Sigmoid colon (tissue), 6 donors: ENCODE measurements at regions not wholly inside any gene's neighbourhood (a gene's known extent, or its start where the extent isn't known, plus 50 kb on each side); places are given as distances from the start of the nearest gene placed in this dataset.

Experiments used
- DNase-seq: peaks from one replicate; pipeline ENCODE4 v3.0.0-alpha.2; 2019
- H3K27ac ChIP-seq, 4 donors: fragments of 200-600 bp; sonication (generic); one replicate each; pipeline ENCODE4 v1.5.1; 2016 to 2019; ENCODE audit warnings: mild to moderate bottlenecking in 1 of 4
- H3K27me3 ChIP-seq, 3 donors: fragments of 200-600 bp; sonication (generic); one replicate each; pipeline ENCODE4 v1.5.1; 2019; ENCODE audit warnings: mild to moderate bottlenecking in 1 of 3
- H3K36me3 ChIP-seq, 4 donors: fragments of 200-600 bp; sonication (generic); one replicate each; pipeline ENCODE4 v1.5.1; 2016 to 2019
- H3K4me1 ChIP-seq, 4 donors: fragments of 200-600 bp; sonication (generic); one replicate each; pipeline ENCODE4 v1.5.1; 2017 to 2019
- H3K4me3 ChIP-seq, 4 donors: fragments of 200-600 bp; sonication (generic); one replicate each; pipeline ENCODE4 v1.5.1; 2017 to 2019; ENCODE audit warnings: mild to moderate bottlenecking in 2 of 4, moderate library complexity in 1 of 4
- H3K9me3 ChIP-seq, 4 donors: fragments of 200-600 bp in 3 of 4; sonication (generic) in 3 of 4; one replicate each; pipeline versions ENCODE4 v1.5.1 to v1.6.1; 2013 to 2019
- EP300 ChIP-seq, 4 donors: sonication (generic); formaldehyde crosslinking; IDR thresholded peaks; one replicate each; pipeline ENCODE4 v1.6.1; 2017; ENCODE audit warnings: antibody characterized with exemption in 4 of 4
- POLR2A ChIP-seq, 2 donors: fragments of 450-650 bp; IDR thresholded peaks; one replicate each; pipeline ENCODE4 v1.6.1; 2016; ENCODE audit warnings: antibody characterized with exemption in 2 of 2, mild to moderate bottlenecking in 2 of 2, moderate library complexity in 2 of 2
- POLR2AphosphoS5 ChIP-seq, 4 donors: sonication (generic); formaldehyde crosslinking; IDR thresholded peaks; one replicate each; pipeline ENCODE4 v1.6.1; 2017; ENCODE audit warnings: antibody characterized with exemption in 4 of 4
- WGBS, 2 donors: extraction: QIAGEN DNeasy Blood & Tissue Kit; methylation state at CpG; one replicate each; pipeline ENCODE4 v1.1.7; 2013; 5-methylcytosine and 5-hydroxymethylcytosine counted together
- intact Hi-C: fragments of 100-400 bp; cut with DNase I; formaldehyde crosslinking; loops from one replicate; pipeline ENCODE4 v1.15.1; 2023
- TF ChIP-seq, protein P1 (sequence below), 4 experiments: fragments of 450-650 bp in 3 of 4; fragments of 200-600 bp in 1 of 4; IDR thresholded peaks; one replicate each; pipeline ENCODE4 v1.5.1; 2016 to 2019; ENCODE audit warnings: antibody characterized with exemption in 4 of 4, mild to moderate bottlenecking in 3 of 4, moderate library complexity in 2 of 4
- donor health status: healthy with polysubstance abuse.
- donor health status: healthy.

DNA sequence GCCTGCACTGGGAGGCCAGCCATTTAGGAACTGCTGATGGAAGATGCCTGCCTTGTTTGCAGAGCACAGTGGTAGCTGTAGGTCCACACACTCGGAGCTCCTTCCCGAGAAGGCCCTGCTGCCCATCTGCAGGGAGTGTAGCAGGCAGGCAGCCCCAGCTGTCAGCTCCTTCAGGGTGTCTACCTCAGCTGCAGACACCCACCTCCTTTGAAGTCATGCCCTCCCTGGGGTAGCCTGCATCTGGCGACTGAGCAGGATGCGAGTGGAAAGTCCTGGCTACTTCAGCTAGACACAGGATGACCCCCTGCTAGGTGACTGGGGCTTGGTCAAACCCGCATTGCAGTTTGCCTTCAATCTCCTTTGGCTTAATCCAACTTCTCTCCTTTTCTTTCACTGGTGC lies 93.2 kb upstream of the TLE3 start:
- Histone ChIP-seq H3K4me3 (no peak overlapping the region), H3K4me1 (peaks cover 0 to 14% (median 10%) of the 10 kb centered on the region in 4 donors), H3K27ac (no peak overlapping the region), H3K9me3 (peaks cover 0 to 4% (median 0%) of the 10 kb centered on the region in 4 donors), H3K27me3 (no peaks in the 10 kb centered on the region), H3K36me3 (no peaks in the 10 kb centered on the region)
- TF ChIP-seq, protein P1, sequence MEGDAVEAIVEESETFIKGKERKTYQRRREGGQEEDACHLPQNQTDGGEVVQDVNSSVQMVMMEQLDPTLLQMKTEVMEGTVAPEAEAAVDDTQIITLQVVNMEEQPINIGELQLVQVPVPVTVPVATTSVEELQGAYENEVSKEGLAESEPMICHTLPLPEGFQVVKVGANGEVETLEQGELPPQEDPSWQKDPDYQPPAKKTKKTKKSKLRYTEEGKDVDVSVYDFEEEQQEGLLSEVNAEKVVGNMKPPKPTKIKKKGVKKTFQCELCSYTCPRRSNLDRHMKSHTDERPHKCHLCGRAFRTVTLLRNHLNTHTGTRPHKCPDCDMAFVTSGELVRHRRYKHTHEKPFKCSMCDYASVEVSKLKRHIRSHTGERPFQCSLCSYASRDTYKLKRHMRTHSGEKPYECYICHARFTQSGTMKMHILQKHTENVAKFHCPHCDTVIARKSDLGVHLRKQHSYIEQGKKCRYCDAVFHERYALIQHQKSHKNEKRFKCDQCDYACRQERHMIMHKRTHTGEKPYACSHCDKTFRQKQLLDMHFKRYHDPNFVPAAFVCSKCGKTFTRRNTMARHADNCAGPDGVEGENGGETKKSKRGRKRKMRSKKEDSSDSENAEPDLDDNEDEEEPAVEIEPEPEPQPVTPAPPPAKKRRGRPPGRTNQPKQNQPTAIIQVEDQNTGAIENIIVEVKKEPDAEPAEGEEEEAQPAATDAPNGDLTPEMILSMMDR (IDR thresholded peaks at IDR 0.05): no peak
- intact Hi-C loops: loop anchor here (10.0 kb wide), 1 partner anchor 74 kb away; no protein-coding TSS in a partner anchor
- peak; percentile 42 for DNase-seq
- WGBS, 2 donors: 88 to 95% methylated on average over 5 of the region's 5 CpGs

DNA sequence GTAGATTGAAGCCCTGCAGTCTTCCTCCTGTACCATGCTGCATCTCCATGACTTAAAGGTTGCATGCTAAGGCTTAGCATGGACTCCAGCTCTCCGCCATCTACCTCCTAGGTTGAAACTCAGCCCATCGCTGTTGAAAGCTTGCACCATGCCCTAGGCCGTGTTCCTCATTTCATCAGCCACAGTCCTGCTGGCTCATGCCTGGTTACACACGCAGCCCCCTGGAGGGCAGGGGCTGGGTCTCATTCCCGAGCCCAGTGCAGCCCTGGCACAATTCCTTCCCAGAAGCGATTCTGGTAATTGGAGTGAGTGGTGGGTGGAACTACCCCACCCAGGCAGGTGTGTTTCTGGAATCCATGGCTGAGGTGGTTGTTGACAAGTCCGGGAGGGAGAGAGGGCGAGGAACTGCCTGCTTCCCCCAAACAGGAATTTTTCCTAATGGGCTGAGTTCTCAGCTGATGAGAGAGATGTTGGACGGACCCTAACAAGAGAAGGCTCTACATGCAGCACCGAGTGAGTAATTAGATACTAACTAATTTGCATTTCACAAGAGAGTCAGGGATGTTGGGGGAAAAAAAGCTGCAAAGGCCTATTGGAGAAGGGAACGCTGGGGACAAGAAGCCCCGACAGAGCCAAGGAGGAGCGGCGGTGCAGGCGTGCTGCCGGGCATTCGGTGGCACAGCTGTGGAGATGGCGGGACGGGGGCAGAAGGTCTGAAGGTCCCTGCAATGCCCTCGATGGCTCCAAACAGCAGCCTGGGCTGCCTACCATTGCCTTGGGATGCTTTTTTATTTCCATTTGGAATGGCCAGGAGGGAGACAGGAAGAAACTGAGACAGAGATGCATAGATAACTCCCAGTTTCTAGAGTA lies 92.3 kb upstream of the TLE3 start:
- peak; percentile 34 for DNase-seq
- WGBS, 2 donors: 88 to 91% methylated on average over 20 of the region's 20 CpGs
- Histone ChIP-seq H3K4me1 (peaks cover 0 to 5% (median 1%) of the 10 kb centered on the region in 4 donors), H3K4me3 (no peak overlapping the region), H3K27me3 (no peaks in the 10 kb centered on the region), H3K9me3 (peaks cover 0 to 4% (median 0%) of the 10 kb centered on the region in 4 donors), H3K36me3 (no peaks in the 10 kb centered on the region), H3K27ac (no peak overlapping the region)
- TF ChIP-seq POLR2A (IDR thresholded peaks at IDR 0.05): no peak
- TF ChIP-seq POLR2AphosphoS5 (IDR thresholded peaks at IDR 0.05): no peak
- TF ChIP-seq, protein P1 (IDR thresholded peaks at IDR 0.05): no peak
- TF ChIP-seq EP300 (IDR thresholded peaks at IDR 0.05): no peak
- intact Hi-C loops: loop anchor here (10.0 kb wide), 1 partner anchor 75 kb away; no protein-coding TSS in a partner anchor

DNA sequence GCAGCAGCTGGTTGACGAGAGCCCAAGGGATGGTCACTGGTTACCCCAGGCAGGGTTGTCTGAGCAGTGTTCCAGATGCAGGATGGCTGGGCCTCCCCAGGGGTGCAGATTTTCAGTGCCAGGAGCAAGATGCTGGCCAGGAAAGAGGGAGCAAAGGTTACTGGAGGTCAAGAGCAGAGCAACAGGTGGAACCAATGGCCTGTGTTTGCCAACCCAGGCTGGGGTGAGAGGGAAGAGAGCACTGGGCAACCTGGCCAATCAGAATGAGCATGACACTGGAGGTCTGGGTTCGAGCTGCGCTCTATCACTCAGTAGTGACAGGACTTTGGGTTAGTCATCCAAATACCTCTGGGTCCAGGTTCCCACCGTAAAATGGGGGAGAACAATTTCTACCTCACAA lies 90.6 kb upstream of the TLE3 start:
- WGBS, 2 donors: 96 to 98% methylated on average over 4 of the region's 4 CpGs
- intact Hi-C loops: no loop called here

DNA sequence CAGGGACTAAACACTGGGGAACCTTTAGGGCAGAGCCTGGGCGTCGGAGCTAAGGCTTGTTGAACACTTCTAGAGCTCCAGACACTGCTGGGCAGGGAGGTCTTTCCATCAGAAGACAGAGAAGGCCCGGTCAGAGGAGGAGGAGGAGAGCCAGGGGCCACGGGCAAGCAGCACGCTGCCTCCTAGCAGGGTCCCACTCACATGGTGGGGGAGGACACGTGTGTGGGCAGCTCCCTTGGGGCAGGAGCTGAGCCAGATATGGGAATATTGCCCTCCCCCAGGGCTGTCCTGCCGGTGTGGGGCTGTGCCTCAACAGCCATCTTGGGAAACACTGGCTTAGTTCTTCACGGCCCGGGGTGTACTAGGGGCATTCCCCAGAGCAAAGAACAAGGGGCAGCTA lies 89.6 kb upstream of the TLE3 start:
- no peaks in the 10 kb centered on the region for H3K4me1 ChIP-seq
- 87 to 90% methylated on average over 9 of the region's 9 CpGs for WGBS, 2 donors
- no peak overlapping the region for H3K27ac ChIP-seq
- H3K27me3 ChIP-seq: no peaks in the 10 kb centered on the region
- intact Hi-C loops: no loop called here
- no peaks in the 10 kb centered on the region for H3K36me3 ChIP-seq
- H3K4me3 ChIP-seq: no peak overlapping the region
- TF ChIP-seq POLR2AphosphoS5 (IDR thresholded peaks at IDR 0.05) (no peak), POLR2A (IDR thresholded peaks at IDR 0.05) (no peak), EP300 (IDR thresholded peaks at IDR 0.05) (no peak)
- TF ChIP-seq, protein P1 (IDR thresholded peaks at IDR 0.05): no peak
- peaks cover 0 to 4% (median 0%) of the 10 kb centered on the region in 4 donors for H3K9me3 ChIP-seq
- DNase-seq: peak; percentile 40

More for the DNA sequence above, 90.6 kb upstream of the TLE3 start:
- Histone ChIP-seq H3K36me3 (no peaks in the 10 kb centered on the region), H3K27me3 (no peaks in the 10 kb centered on the region), H3K9me3 (peaks cover 0 to 4% (median 0%) of the 10 kb centered on the region in 4 donors), H3K27ac (no peak overlapping the region), H3K4me1 (no peaks in the 10 kb centered on the region), H3K4me3 (no peak overlapping the region)
- TF ChIP-seq POLR2AphosphoS5 (IDR thresholded peaks at IDR 0.05) (no peak), EP300 (IDR thresholded peaks at IDR 0.05) (no peak), POLR2A (IDR thresholded peaks at IDR 0.05) (no peak)
- TF ChIP-seq, protein P1 (IDR thresholded peaks at IDR 0.05): no peak
- no peak for DNase-seq
